ENCODE measurements at regions not wholly inside any gene's neighbourhood (a gene's known extent, or its start where the extent isn't known, plus 50 kb on each side); places are given as distances from the start of the nearest gene placed in this dataset.

- TF ChIP-seq CTCF (conservative IDR thresholded peaks at IDR 0.05; ENCODE audit: low read length) (no peak), EZH2phosphoT487 (IDR thresholded peaks at IDR 0.05; ENCODE audit: borderline replicate concordance) (no peak)
Observed at GRCh38 chr2:118761771-118762170, 85.7 kb downstream of the EN1 start.
